ENCODE measurements at regions not wholly inside any gene's neighbourhood (a gene's known extent, or its start where the extent isn't known, plus 50 kb on each side); places are given as distances from the start of the nearest gene placed in this dataset.
A peak's percentile ranks its signal among the peaks of the same experiment; 100 is the strongest.

DNA sequence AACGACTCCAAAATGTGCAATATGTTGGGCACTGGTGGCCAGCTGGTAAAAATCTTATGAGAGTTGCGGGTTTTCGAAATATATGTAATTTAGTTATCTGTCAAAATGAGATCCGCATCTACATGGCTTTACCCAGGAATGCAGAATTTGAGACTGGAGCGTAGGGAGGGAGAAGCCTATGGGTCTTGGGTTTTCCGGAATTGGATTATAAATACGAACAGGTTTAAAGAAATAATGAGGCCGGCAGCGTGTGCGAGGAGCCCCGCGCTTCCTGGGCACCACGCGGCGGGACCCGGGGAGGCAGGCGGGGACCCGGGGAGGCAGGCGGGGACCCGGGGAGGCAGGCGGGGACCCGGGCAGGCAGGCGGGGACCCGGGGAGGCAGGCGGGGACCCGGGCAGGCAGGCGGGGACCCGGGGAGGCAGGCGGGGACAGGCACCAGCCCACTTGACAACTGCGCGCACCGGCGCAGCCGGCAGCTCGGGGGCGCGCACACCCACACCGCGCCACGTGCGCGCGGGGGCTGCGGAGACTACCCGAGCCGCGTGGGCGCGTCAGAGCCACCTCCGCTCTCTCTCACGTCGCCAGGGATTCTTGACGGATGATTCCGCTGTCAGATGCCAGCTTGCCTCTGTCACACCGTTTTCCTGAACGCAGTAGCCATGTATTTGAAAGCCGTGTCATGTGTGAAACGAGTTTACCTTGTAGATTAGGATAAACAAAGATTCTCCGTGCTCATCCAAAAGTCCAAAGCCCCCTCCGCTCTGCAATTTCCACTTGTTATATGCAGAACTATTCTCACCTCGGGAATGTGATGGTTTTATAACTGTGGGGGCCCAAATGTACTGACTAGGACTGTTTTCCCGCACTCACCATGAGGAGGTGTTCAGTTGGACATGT, 54.3 kb upstream of the HNRNPU start:
- no peak for TF ChIP-seq POLR2AphosphoS5 (IDR thresholded peaks at IDR 0.05; ENCODE audit: low read depth)
- peak; percentile 8 for TF ChIP-seq EZH2 (IDR thresholded peaks at IDR 0.05; ENCODE audit: low read depth, unreplicated experiment)
- TF ChIP-seq, protein P1, sequence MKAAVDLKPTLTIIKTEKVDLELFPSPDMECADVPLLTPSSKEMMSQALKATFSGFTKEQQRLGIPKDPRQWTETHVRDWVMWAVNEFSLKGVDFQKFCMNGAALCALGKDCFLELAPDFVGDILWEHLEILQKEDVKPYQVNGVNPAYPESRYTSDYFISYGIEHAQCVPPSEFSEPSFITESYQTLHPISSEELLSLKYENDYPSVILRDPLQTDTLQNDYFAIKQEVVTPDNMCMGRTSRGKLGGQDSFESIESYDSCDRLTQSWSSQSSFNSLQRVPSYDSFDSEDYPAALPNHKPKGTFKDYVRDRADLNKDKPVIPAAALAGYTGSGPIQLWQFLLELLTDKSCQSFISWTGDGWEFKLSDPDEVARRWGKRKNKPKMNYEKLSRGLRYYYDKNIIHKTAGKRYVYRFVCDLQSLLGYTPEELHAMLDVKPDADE (IDR thresholded peaks at IDR 0.05), result no peak
- no peaks in the 10 kb centered on the region for H4K20me1 ChIP-seq (replicated peaks; ENCODE audit: insufficient read depth)
- peak overlapping the region; percentile 96 for H2AFZ ChIP-seq
- no peaks in the 10 kb centered on the region for H3K9me2 ChIP-seq (ENCODE audit: insufficient read depth)
- Mint-ChIP-seq H3K4me3 (peak overlapping the region; percentile 81), H3K27ac (no peak overlapping the region), H3K36me3 (ENCODE audit: low read depth) (no peaks in the 10 kb centered on the region; the same call in 2 of the 3 replicates), H3K9me3 (no peaks in the 10 kb centered on the region), H3K27me3 (ENCODE audit: insufficient read depth, low read depth, poor library complexity) (peaks cover 10% of the 10 kb centered on the region), H3K4me1 (peaks cover 9% of the 10 kb centered on the region)
- H3K4me2 ChIP-seq, result peak overlapping the region; percentile 74
- ATAC-seq (peak; percentile 68), DNase-seq (ENCODE audit: low spot score) (peak; percentile 34)
- no peaks in the 10 kb centered on the region for H3K79me2 ChIP-seq (replicated peaks; ENCODE audit: insufficient read depth)
- no peaks in the 10 kb centered on the region for H3F3A ChIP-seq (replicated peaks; ENCODE audit: low read depth)
- H3K4me1 ChIP-seq (ENCODE audit: insufficient read depth), result no peaks in the 10 kb centered on the region; the same call in 1 of the 2 replicates
- no peak overlapping the region for H3K27ac ChIP-seq (ENCODE audit: low read depth)
- H3K4me3 ChIP-seq, result peak overlapping the region; percentile 58
- H3K27me3 ChIP-seq (ENCODE audit: insufficient read depth), result peaks cover 19% of the 10 kb centered on the region
- H3K36me3 ChIP-seq (ENCODE audit: insufficient read depth), result no peaks in the 10 kb centered on the region

DNA sequence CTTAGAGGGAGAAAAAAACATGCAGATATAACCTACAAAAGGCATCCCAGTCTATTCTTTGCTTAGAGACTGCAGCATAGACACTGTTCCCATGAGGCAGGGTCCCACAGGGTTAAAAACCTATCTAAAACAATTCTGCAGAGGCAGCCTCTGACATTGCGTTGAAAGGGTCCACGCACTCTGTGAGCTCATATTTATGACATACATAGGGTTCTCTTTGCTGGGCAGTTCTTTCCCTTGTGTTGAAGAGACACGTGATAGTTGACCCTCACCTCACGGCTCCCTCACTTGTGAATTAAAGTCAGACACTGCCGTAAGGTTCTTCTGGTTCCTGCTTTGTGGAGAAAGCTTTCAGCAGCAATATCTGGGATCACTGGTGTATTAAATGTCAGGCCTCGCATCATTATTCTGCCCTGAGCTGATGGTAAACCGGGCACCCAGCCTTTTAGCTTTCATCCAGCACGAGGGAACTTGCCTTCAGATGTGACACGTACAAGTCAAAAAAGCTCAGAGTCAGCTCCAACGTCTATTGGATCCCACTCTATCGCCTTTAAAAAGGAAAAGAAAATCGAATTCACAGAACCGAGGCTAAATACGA, 52.8 kb upstream of the HNRNPU start:
- no peaks in the 10 kb centered on the region for H4K20me1 ChIP-seq (replicated peaks; ENCODE audit: insufficient read depth)
- H3K4me3 ChIP-seq, result no peak overlapping the region
- ATAC-seq (no peak), DNase-seq (ENCODE audit: low spot score) (no peak)
- peaks cover 10% of the 10 kb centered on the region for H3K27me3 Mint-ChIP-seq (ENCODE audit: insufficient read depth, low read depth, poor library complexity)
- H3K36me3 ChIP-seq (ENCODE audit: insufficient read depth), result no peaks in the 10 kb centered on the region
- H3K4me3 Mint-ChIP-seq, result no peak overlapping the region
- peaks cover 7% of the 10 kb centered on the region for H3K4me1 Mint-ChIP-seq
- no peaks in the 10 kb centered on the region for H3K79me2 ChIP-seq (replicated peaks; ENCODE audit: insufficient read depth)
- H3K27ac ChIP-seq (ENCODE audit: low read depth), result no peak overlapping the region
- no peaks in the 10 kb centered on the region for H3F3A ChIP-seq (replicated peaks; ENCODE audit: low read depth)
- H3K36me3 Mint-ChIP-seq (ENCODE audit: low read depth), result no peaks in the 10 kb centered on the region; the same call in 2 of the 3 replicates
- H3K9me3 Mint-ChIP-seq, result no peaks in the 10 kb centered on the region
- no peaks in the 10 kb centered on the region for H3K9me2 ChIP-seq (ENCODE audit: insufficient read depth)
- no peak overlapping the region for H3K27ac Mint-ChIP-seq
- peak overlapping the region; percentile 19 for H2AFZ ChIP-seq
- H3K27me3 ChIP-seq (ENCODE audit: insufficient read depth), result peaks cover 19% of the 10 kb centered on the region
- H3K4me1 ChIP-seq (ENCODE audit: insufficient read depth), result no peaks in the 10 kb centered on the region; the same call in 1 of the 2 replicates
- H3K4me2 ChIP-seq, result no peak overlapping the region
- TF ChIP-seq NANOG (IDR thresholded peaks at IDR 0.05; ENCODE audit: borderline replicate concordance) (no peak), ZNF331 (CRISPR knock-in tag; IDR thresholded peaks at IDR 0.05; ENCODE audit: low read depth) (no peak), EZH2 (IDR thresholded peaks at IDR 0.05; ENCODE audit: low read depth, unreplicated experiment) (no peak), EZH2phosphoT487 (IDR thresholded peaks at IDR 0.05; ENCODE audit: unreplicated experiment) (no peak), ZNF114 (CRISPR knock-in tag; IDR thresholded peaks at IDR 0.05) (no peak), STAT1 (IDR thresholded peaks at IDR 0.05; ENCODE audit: unreplicated experiment) (no peak), JUNB (IDR thresholded peaks at IDR 0.05; ENCODE audit: unreplicated experiment) (no peak), CREB1 (CRISPR knock-in tag; IDR thresholded peaks at IDR 0.05; ENCODE audit: low read depth) (no peak)
- TF ChIP-seq, protein P2, sequence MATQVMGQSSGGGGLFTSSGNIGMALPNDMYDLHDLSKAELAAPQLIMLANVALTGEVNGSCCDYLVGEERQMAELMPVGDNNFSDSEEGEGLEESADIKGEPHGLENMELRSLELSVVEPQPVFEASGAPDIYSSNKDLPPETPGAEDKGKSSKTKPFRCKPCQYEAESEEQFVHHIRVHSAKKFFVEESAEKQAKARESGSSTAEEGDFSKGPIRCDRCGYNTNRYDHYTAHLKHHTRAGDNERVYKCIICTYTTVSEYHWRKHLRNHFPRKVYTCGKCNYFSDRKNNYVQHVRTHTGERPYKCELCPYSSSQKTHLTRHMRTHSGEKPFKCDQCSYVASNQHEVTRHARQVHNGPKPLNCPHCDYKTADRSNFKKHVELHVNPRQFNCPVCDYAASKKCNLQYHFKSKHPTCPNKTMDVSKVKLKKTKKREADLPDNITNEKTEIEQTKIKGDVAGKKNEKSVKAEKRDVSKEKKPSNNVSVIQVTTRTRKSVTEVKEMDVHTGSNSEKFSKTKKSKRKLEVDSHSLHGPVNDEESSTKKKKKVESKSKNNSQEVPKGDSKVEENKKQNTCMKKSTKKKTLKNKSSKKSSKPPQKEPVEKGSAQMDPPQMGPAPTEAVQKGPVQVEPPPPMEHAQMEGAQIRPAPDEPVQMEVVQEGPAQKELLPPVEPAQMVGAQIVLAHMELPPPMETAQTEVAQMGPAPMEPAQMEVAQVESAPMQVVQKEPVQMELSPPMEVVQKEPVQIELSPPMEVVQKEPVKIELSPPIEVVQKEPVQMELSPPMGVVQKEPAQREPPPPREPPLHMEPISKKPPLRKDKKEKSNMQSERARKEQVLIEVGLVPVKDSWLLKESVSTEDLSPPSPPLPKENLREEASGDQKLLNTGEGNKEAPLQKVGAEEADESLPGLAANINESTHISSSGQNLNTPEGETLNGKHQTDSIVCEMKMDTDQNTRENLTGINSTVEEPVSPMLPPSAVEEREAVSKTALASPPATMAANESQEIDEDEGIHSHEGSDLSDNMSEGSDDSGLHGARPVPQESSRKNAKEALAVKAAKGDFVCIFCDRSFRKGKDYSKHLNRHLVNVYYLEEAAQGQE (IDR thresholded peaks at IDR 0.05; ENCODE audit: unreplicated experiment), result no peak
- TF ChIP-seq, protein P3, sequence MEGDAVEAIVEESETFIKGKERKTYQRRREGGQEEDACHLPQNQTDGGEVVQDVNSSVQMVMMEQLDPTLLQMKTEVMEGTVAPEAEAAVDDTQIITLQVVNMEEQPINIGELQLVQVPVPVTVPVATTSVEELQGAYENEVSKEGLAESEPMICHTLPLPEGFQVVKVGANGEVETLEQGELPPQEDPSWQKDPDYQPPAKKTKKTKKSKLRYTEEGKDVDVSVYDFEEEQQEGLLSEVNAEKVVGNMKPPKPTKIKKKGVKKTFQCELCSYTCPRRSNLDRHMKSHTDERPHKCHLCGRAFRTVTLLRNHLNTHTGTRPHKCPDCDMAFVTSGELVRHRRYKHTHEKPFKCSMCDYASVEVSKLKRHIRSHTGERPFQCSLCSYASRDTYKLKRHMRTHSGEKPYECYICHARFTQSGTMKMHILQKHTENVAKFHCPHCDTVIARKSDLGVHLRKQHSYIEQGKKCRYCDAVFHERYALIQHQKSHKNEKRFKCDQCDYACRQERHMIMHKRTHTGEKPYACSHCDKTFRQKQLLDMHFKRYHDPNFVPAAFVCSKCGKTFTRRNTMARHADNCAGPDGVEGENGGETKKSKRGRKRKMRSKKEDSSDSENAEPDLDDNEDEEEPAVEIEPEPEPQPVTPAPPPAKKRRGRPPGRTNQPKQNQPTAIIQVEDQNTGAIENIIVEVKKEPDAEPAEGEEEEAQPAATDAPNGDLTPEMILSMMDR (conservative IDR thresholded peaks at IDR 0.05; ENCODE audit: low read depth in 2 of 2), result no peak
- TF ChIP-seq, protein P1 (IDR thresholded peaks at IDR 0.05), result no peak
